Activated CD4-positive, alpha-beta T cell treated with anti-CD3 and anti-CD28 coated beads, Interleukin-2, amount 50 U/mL, for 4 hours (primary cell): ENCODE measurements at regions not wholly inside any gene's neighbourhood (a gene's known extent, or its start where the extent isn't known, plus 50 kb on each side); places are given as distances from the start of the nearest gene placed in this dataset.

ENCODE experiments used
- DNase-seq, 2 experiments: peaks; one replicate each; pipeline ENCODE4 v3.0.0-alpha.2; 2020

GRCh38 chr18:47528343-47528742 lies 276.9 kb upstream of the SKOR2 start:
- no peak for DNase-seq

- DNase-seq, result no peak
Observed at GRCh38 chr18:47526147-47526546, 274.7 kb upstream of the SKOR2 start.

GRCh38 chr18:47522359-47522758 lies 270.9 kb upstream of the SKOR2 start:
- no peak for DNase-seq

- DNase-seq, result no peak
Observed at GRCh38 chr18:47520263-47520662, 268.8 kb upstream of the SKOR2 start.

- DNase-seq, result no peak
Observed at GRCh38 chr18:47519706-47520105, 268.2 kb upstream of the SKOR2 start.

- DNase-seq, result no peak
Observed at GRCh38 chr18:47519277-47519676, 267.8 kb upstream of the SKOR2 start.

GRCh38 chr18:47513614-47514013 lies 262.2 kb upstream of the SKOR2 start:
- no peak for DNase-seq

- no peak for DNase-seq
Observed at GRCh38 chr18:47512726-47513435, 261.4 kb upstream of the SKOR2 start.

- no peak for DNase-seq
Observed at GRCh38 chr18:47512056-47512455, 260.6 kb upstream of the SKOR2 start.

- DNase-seq, result no peak
Observed at GRCh38 chr18:47510831-47511230, 259.4 kb upstream of the SKOR2 start.

- no peak for DNase-seq
Observed at GRCh38 chr18:47507651-47508050, 256.2 kb upstream of the SKOR2 start.

- DNase-seq, result no peak
Observed at GRCh38 chr18:47506897-47507296, 255.4 kb upstream of the SKOR2 start.

- no peak for DNase-seq
Observed at GRCh38 chr18:47501946-47502345, 250.5 kb upstream of the SKOR2 start.

GRCh38 chr18:47500930-47501329 lies 249.5 kb upstream of the SKOR2 start:
- DNase-seq, result no peak

GRCh38 chr18:47492691-47493090 lies 241.2 kb upstream of the SKOR2 start:
- DNase-seq, result no peak

GRCh38 chr18:47490882-47491281 lies 239.4 kb upstream of the SKOR2 start:
- no peak for DNase-seq

GRCh38 chr18:47485221-47485797 lies 233.8 kb upstream of the SKOR2 start:
- no peak for DNase-seq

GRCh38 chr18:47484068-47484467 lies 232.6 kb upstream of the SKOR2 start:
- DNase-seq, result no peak

GRCh38 chr18:47480166-47480565 lies 228.7 kb upstream of the SKOR2 start:
- DNase-seq, result no peak

- DNase-seq, result no peak
Observed at GRCh38 chr18:47471784-47472183, 220.3 kb upstream of the SKOR2 start.

- no peak for DNase-seq
Observed at GRCh38 chr18:47470941-47471340, 219.5 kb upstream of the SKOR2 start.

GRCh38 chr18:47469576-47469975 lies 218.1 kb upstream of the SKOR2 start:
- no peak for DNase-seq

- no peak for DNase-seq
Observed at GRCh38 chr18:47461977-47462376, 210.5 kb upstream of the SKOR2 start.

- no peak for DNase-seq
Observed at GRCh38 chr18:47461406-47461948, 210.0 kb upstream of the SKOR2 start.

- DNase-seq, result no peak
Observed at GRCh38 chr18:47458483-47458882, 207.0 kb upstream of the SKOR2 start.
